GM23338 (cell line): ENCODE measurements at regions not wholly inside any gene's neighbourhood (a gene's known extent, or its start where the extent isn't known, plus 50 kb on each side); places are given as distances from the start of the nearest gene placed in this dataset.

Source experiments
- ATAC-seq: fragments of 200-7000 bp; cut with Tn5 transposase; 3 replicates; pipeline ENCODE4 v1.9.1; 2020
- DNase-seq: peaks from one replicate; pipeline ENCODE4 v3.0.0-alpha.2; 2015; ENCODE audit warnings: low spot score
- H2AFZ ChIP-seq: fragments of 200-600 bp; sonication (generic); 2 replicates; pipeline ENCODE4 v1.8.0; 2016; ENCODE audit warnings: antibody characterized with exemption, mild to moderate bottlenecking, moderate library complexity
- H3F3A ChIP-seq: fragments of 200-600 bp; sonication (generic); replicated peaks from 2 replicates; pipeline ENCODE4 v1.8.0; 2017; ENCODE audit warnings: antibody characterized with exemption, mixed run types, low read depth
- H3K27ac ChIP-seq: fragments of 200-600 bp; sonication (generic); 2 replicates; pipeline ENCODE4 v1.6.1; 2016; ENCODE audit warnings: low read depth
- H3K27me3 ChIP-seq: fragments of 200-600 bp; sonication (generic); 2 replicates; pipeline ENCODE4 v1.8.0; 2016; ENCODE audit warnings: mild to moderate bottlenecking, mixed run types, moderate library complexity; ENCODE audit not compliant: insufficient read depth
- H3K36me3 ChIP-seq: fragments of 200-600 bp; sonication (generic); 2 replicates; pipeline ENCODE4 v1.8.0; 2016; ENCODE audit warnings: mild to moderate bottlenecking; ENCODE audit not compliant: insufficient read depth
- H3K4me1 ChIP-seq: fragments of 200-600 bp; sonication (generic); 2 replicates; pipeline ENCODE4 v1.8.0; 2016; ENCODE audit warnings: mild to moderate bottlenecking, moderate library complexity; ENCODE audit not compliant: insufficient read depth
- H3K4me2 ChIP-seq: fragments of 200-600 bp; sonication (generic); 2 replicates; pipeline ENCODE4 v1.7.1; 2017; ENCODE audit warnings: mixed run types
- H3K4me3 ChIP-seq: fragments of 200-600 bp; sonication (generic); 2 replicates; pipeline ENCODE4 v1.6.1; 2016; ENCODE audit warnings: mixed run types
- H3K79me2 ChIP-seq: fragments of 200-600 bp; sonication (generic); replicated peaks from 2 replicates; pipeline ENCODE4 v1.8.0; 2017; ENCODE audit warnings: mild to moderate bottlenecking; ENCODE audit not compliant: insufficient read depth
- H3K9me2 ChIP-seq: fragments of 200-600 bp; sonication (generic); 2 replicates; pipeline ENCODE4 v1.8.0; 2017; ENCODE audit not compliant: insufficient read depth
- H4K20me1 ChIP-seq: fragments of 200-600 bp; sonication (generic); replicated peaks from 2 replicates; pipeline ENCODE4 v1.8.0; 2017; ENCODE audit warnings: mild to moderate bottlenecking; ENCODE audit not compliant: insufficient read depth
- H3K27ac Mint-ChIP-seq: 2 replicates; pipeline ENCODE4 v1.8.0; 2020; ENCODE audit warnings: inconsistent platforms, mild to moderate bottlenecking, moderate library complexity, mixed read lengths
- H3K27me3 Mint-ChIP-seq: 3 replicates; pipeline ENCODE4 v1.8.0; 2022; ENCODE audit warnings: low read depth, mild to moderate bottlenecking, moderate library complexity, mixed read lengths, inconsistent platforms; ENCODE audit not compliant: insufficient read depth, poor library complexity
- H3K36me3 Mint-ChIP-seq: 3 replicates; pipeline ENCODE4 v1.8.0; 2021; ENCODE audit warnings: low read depth, mild to moderate bottlenecking, inconsistent platforms, moderate library complexity, mixed read lengths
- H3K4me1 Mint-ChIP-seq: 3 replicates; pipeline ENCODE4 v1.8.0; 2020; ENCODE audit warnings: mild to moderate bottlenecking, inconsistent platforms, mixed read lengths
- H3K4me3 Mint-ChIP-seq: 3 replicates; pipeline ENCODE4 v1.8.0; 2021; ENCODE audit warnings: moderate library complexity, mild to moderate bottlenecking, inconsistent platforms, mixed read lengths
- H3K9me3 Mint-ChIP-seq: 3 replicates; pipeline ENCODE4 v1.8.0; 2020; ENCODE audit warnings: moderate library complexity, mild to moderate bottlenecking, inconsistent platforms, mixed read lengths
- ETS1 ChIP-seq: IDR thresholded peaks from 2 replicates; pipeline ENCODE4 v1.6.1; 2016; ENCODE audit warnings: antibody characterized with exemption
- EZH2 ChIP-seq: fragments of 200-600 bp; sonication (generic); IDR thresholded peaks from one replicate; pipeline ENCODE4 v1.8.0; 2017; ENCODE audit warnings: antibody characterized with exemption, mild to moderate bottlenecking, low read depth; ENCODE audit not compliant: unreplicated experiment
- EZH2phosphoT487 ChIP-seq: fragments of 200-600 bp; sonication (generic); IDR thresholded peaks from one replicate; pipeline ENCODE4 v1.8.1; 2018; ENCODE audit warnings: antibody characterized with exemption; ENCODE audit not compliant: unreplicated experiment
- JUNB ChIP-seq: IDR thresholded peaks from one replicate; pipeline ENCODE4 v1.6.1; 2016; ENCODE audit warnings: antibody characterized with exemption; ENCODE audit not compliant: unreplicated experiment
- NANOG ChIP-seq: IDR thresholded peaks from 2 replicates; pipeline ENCODE4 v1.6.1; 2016; ENCODE audit warnings: antibody characterized with exemption, borderline replicate concordance
- POLR2AphosphoS5 ChIP-seq: IDR thresholded peaks from 2 replicates; pipeline ENCODE4 v1.6.1; 2016; ENCODE audit warnings: antibody characterized with exemption, low read depth
- ZNF114 ChIP-seq: fragments of 250-450 bp; sonication (Bioruptor Pico); IDR thresholded peaks from 2 replicates; pipeline ENCODE4 v1.5.0; 2020; ENCODE audit warnings: mild to moderate bottlenecking, moderate library complexity
- ZNF331 ChIP-seq: fragments of 250-450 bp; sonication (Bioruptor Pico); IDR thresholded peaks from 2 replicates; pipeline ENCODE4 v1.5.0; 2020; ENCODE audit warnings: low read depth, mild to moderate bottlenecking, moderate library complexity
- ZNF462 ChIP-seq: fragments of 250-450 bp; sonication (Bioruptor Pico); IDR thresholded peaks from 2 replicates; pipeline ENCODE4 v1.5.0; 2020; ENCODE audit warnings: mild to moderate bottlenecking, moderate library complexity

GRCh38 chr2:114057638-114058037, 167.7 kb downstream of the ACTR3 start (continued):
- TF ChIP-seq ZNF462 (CRISPR knock-in tag): no peak

GRCh38 chr2:114061566-114062098, 171.7 kb downstream of the ACTR3 start:
- Mint-ChIP-seq H3K36me3 (no peaks in the 10 kb centered on the region), H3K9me3 (peaks cover 37% of the 10 kb centered on the region), H3K4me1 (0 out of 3 replicates have a peak, but pooled peaks cover 3% of the 10 kb centered on the region), H3K27me3 (no peaks in the 10 kb centered on the region), H3K27ac (no peak overlapping the region), H3K4me3 (no peak overlapping the region)
- no peak overlapping the region for H3K4me3 ChIP-seq
- no peak for DNase-seq
- ATAC-seq: no peak
- H3K4me2 ChIP-seq: no peak overlapping the region
- H4K20me1 ChIP-seq: no peaks in the 10 kb centered on the region
- H3K36me3 ChIP-seq: no peaks in the 10 kb centered on the region
- H3K27ac ChIP-seq: no peak overlapping the region
- no peak overlapping the region for H2AFZ ChIP-seq
- no peaks in the 10 kb centered on the region for H3F3A ChIP-seq
- H3K27me3 ChIP-seq: no peaks in the 10 kb centered on the region
- no peaks in the 10 kb centered on the region; the same call in 1 of the 2 replicates for H3K4me1 ChIP-seq
- H3K9me2 ChIP-seq: no peaks in the 10 kb centered on the region
- H3K79me2 ChIP-seq: no peaks in the 10 kb centered on the region
- no peak for TF ChIP-seq EZH2phosphoT487
- no peak for TF ChIP-seq JUNB
- TF ChIP-seq ZNF114 (CRISPR knock-in tag): no peak
- TF ChIP-seq ZNF462 (CRISPR knock-in tag): no peak
- TF ChIP-seq NANOG: no peak
- no peak for TF ChIP-seq POLR2AphosphoS5
- TF ChIP-seq EZH2: no peak
- TF ChIP-seq ZNF331 (CRISPR knock-in tag): no peak
- no peak for TF ChIP-seq ETS1
